WTC11 (cell line): ENCODE measurements at regions not wholly inside any gene's neighbourhood (a gene's known extent, or its start where the extent isn't known, plus 50 kb on each side); places are given as distances from the start of the nearest gene placed in this dataset.

Experiments
- CTCF ChIP-seq: fragments of 200-600 bp; IDR thresholded peaks from 2 replicates; pipeline ENCODE4 v1.8.0; 2022; ENCODE audit warnings: antibody characterized with exemption
- HMGXB4 ChIP-seq: sonication (generic); formaldehyde crosslinking; IDR thresholded peaks from 2 replicates; pipeline ENCODE4 v1.8.1; 2023; ENCODE audit warnings: mild to moderate bottlenecking, moderate library complexity, missing genetic modification reagents
- MAX ChIP-seq: sonication (generic); formaldehyde crosslinking; IDR thresholded peaks from 2 replicates; pipeline ENCODE4 v1.8.0; 2022; ENCODE audit warnings: mild to moderate bottlenecking, missing genetic modification reagents
- MLX ChIP-seq: sonication (generic); formaldehyde crosslinking; IDR thresholded peaks from 2 replicates; pipeline ENCODE4 v1.8.1; 2023; ENCODE audit warnings: mild to moderate bottlenecking, missing genetic modification reagents, moderate library complexity
- RELA ChIP-seq: sonication (generic); formaldehyde crosslinking; IDR thresholded peaks from 2 replicates; pipeline ENCODE4 v1.8.1; 2022; ENCODE audit warnings: missing genetic modification reagents, mild to moderate bottlenecking, borderline replicate concordance
- SP1 ChIP-seq: sonication (generic); formaldehyde crosslinking; conservative IDR thresholded peaks from 2 replicates; pipeline ENCODE4 v1.8.1; 2022; ENCODE audit warnings: missing genetic modification reagents
- USF2 ChIP-seq: sonication (generic); formaldehyde crosslinking; IDR thresholded peaks from 2 replicates; pipeline ENCODE4 v1.8.1; 2023; ENCODE audit warnings: mild to moderate bottlenecking, missing genetic modification reagents, moderate library complexity

GRCh38 chr6:21676769-21677168, 83.2 kb downstream of the SOX4 start:
- no peak for TF ChIP-seq RELA (CRISPR knock-in tag)
- no peak for TF ChIP-seq CTCF
- TF ChIP-seq SP1 (CRISPR knock-in tag), result no peak
- no peak for TF ChIP-seq MLX (CRISPR knock-in tag)
- TF ChIP-seq HMGXB4 (CRISPR knock-in tag), result no peak
- TF ChIP-seq USF2 (CRISPR knock-in tag), result no peak
- no peak for TF ChIP-seq MAX (CRISPR knock-in tag)
